Mesothelial cell of epicardium (in vitro differentiated cells): ENCODE measurements at regions not wholly inside any gene's neighbourhood (a gene's known extent, or its start where the extent isn't known, plus 50 kb on each side); places are given as distances from the start of the nearest gene placed in this dataset.
"Not testable (repeated sequence)": the region's sequence is repeated elsewhere in the genome, so short reads cannot be mapped to it uniquely, and the experiment has no call there.

Experiments used
- DNase-seq, 2 experiments: peaks; one replicate each; pipeline ENCODE4 v3.0.0; 2021; ENCODE audit warnings: low spot score in 2 of 2; ENCODE audit not compliant: unreplicated experiment in 2 of 2
- H3K27ac Mint-ChIP-seq: 2 replicates; pipeline ENCODE4 v1.8.0; 2021; ENCODE audit warnings: mixed read lengths
- H3K27me3 Mint-ChIP-seq: 2 replicates; pipeline ENCODE4 v1.8.0; 2021; ENCODE audit warnings: low read depth, mixed read lengths
- H3K36me3 Mint-ChIP-seq: 2 replicates; pipeline ENCODE4 v1.8.0; 2021; ENCODE audit warnings: mixed read lengths
- H3K4me1 Mint-ChIP-seq: 2 replicates; pipeline ENCODE4 v1.8.0; 2021; ENCODE audit warnings: mixed read lengths
- H3K4me3 Mint-ChIP-seq: 2 replicates; pipeline ENCODE4 v1.8.0; 2021; ENCODE audit warnings: mild to moderate bottlenecking, moderate library complexity, mixed read lengths
- H3K9me3 Mint-ChIP-seq: 2 replicates; pipeline ENCODE4 v1.8.0; 2021; ENCODE audit warnings: mixed read lengths
- TF ChIP-seq, protein P1 (sequence below): fragments of 200-600 bp; sonication (generic); IDR thresholded peaks from one replicate; pipeline ENCODE4 v1.5.0; 2021; ENCODE audit warnings: antibody characterized with exemption; ENCODE audit not compliant: unreplicated experiment

GRCh38 chr4:24210332-24210902 lies 320.6 kb upstream of the PPARGC1A start:
- no peak for DNase-seq
- TF ChIP-seq, protein P1, sequence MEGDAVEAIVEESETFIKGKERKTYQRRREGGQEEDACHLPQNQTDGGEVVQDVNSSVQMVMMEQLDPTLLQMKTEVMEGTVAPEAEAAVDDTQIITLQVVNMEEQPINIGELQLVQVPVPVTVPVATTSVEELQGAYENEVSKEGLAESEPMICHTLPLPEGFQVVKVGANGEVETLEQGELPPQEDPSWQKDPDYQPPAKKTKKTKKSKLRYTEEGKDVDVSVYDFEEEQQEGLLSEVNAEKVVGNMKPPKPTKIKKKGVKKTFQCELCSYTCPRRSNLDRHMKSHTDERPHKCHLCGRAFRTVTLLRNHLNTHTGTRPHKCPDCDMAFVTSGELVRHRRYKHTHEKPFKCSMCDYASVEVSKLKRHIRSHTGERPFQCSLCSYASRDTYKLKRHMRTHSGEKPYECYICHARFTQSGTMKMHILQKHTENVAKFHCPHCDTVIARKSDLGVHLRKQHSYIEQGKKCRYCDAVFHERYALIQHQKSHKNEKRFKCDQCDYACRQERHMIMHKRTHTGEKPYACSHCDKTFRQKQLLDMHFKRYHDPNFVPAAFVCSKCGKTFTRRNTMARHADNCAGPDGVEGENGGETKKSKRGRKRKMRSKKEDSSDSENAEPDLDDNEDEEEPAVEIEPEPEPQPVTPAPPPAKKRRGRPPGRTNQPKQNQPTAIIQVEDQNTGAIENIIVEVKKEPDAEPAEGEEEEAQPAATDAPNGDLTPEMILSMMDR, result no peak
- Mint-ChIP-seq H3K27me3 (peaks cover 3% of the 10 kb centered on the region), H3K4me3 (no peak overlapping the region), H3K27ac (no peak overlapping the region), H3K36me3 (no peaks in the 10 kb centered on the region), H3K9me3 (no peaks in the 10 kb centered on the region), H3K4me1 (peaks cover 2% of the 10 kb centered on the region)

GRCh38 chr4:24209906-24210305 lies 320.1 kb upstream of the PPARGC1A start:
- Mint-ChIP-seq H3K4me1 (peaks cover 2% of the 10 kb centered on the region), H3K4me3 (no peak overlapping the region), H3K36me3 (no peaks in the 10 kb centered on the region), H3K9me3 (no peaks in the 10 kb centered on the region), H3K27me3 (peaks cover 3% of the 10 kb centered on the region), H3K27ac (no peak overlapping the region)
- DNase-seq, result no peak
- TF ChIP-seq, protein P1, result no peak

- H3K27ac Mint-ChIP-seq, result no peak overlapping the region
- TF ChIP-seq, protein P1, result no peak
- H3K9me3 Mint-ChIP-seq, result no peaks in the 10 kb centered on the region
- no peak overlapping the region for H3K4me3 Mint-ChIP-seq
- no peaks in the 10 kb centered on the region for H3K36me3 Mint-ChIP-seq
- peaks cover 2% of the 10 kb centered on the region for H3K4me1 Mint-ChIP-seq
- no peak for DNase-seq
- H3K27me3 Mint-ChIP-seq, result peaks cover 3% of the 10 kb centered on the region
These were observed 319.3 kb upstream of the PPARGC1A start for GRCh38 chr4:24209131-24209530.

- Mint-ChIP-seq H3K4me3 (no peak overlapping the region), H3K27me3 (peaks cover 3% of the 10 kb centered on the region), H3K9me3 (no peaks in the 10 kb centered on the region), H3K27ac (no peak overlapping the region), H3K36me3 (no peaks in the 10 kb centered on the region), H3K4me1 (peaks cover under 1% of the 10 kb centered on the region)
- TF ChIP-seq, protein P1, result no peak
- DNase-seq, result no peak
These were observed 318.8 kb upstream of the PPARGC1A start for GRCh38 chr4:24208691-24209090.

DNA sequence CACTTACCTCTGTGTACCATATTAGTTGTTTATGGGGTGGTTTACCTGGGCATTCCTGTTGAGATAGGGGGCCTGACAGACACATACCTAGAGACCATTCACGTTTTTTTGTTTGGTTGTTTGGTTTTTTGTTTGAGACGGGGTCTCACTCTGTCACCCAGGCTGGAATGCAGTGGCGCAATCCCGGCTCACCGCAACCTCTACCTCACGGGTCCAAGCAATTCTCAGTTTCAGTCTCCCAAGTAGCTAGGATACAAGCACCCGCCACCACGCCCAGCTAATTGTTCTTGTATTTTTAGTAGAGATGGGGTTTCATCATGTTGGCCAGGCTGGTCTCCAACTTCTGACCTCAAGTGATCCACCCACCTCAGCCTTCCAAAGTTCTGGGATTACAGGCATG lies 314.9 kb upstream of the PPARGC1A start:
- H3K9me3 Mint-ChIP-seq, H3K4me3 Mint-ChIP-seq, H3K4me1 Mint-ChIP-seq, H3K27ac Mint-ChIP-seq, DNase-seq, H3K36me3 Mint-ChIP-seq, H3K27me3 Mint-ChIP-seq: not testable (repeated sequence)

GRCh38 chr4:24203926-24204325 lies 314.1 kb upstream of the PPARGC1A start:
- DNase-seq, result no peak
- peaks cover 4% of the 10 kb centered on the region for H3K27me3 Mint-ChIP-seq
- H3K36me3 Mint-ChIP-seq, result no peaks in the 10 kb centered on the region
- no peaks in the 10 kb centered on the region for H3K9me3 Mint-ChIP-seq
- no peak overlapping the region for H3K27ac Mint-ChIP-seq
- TF ChIP-seq, protein P1, result no peak
- no peak overlapping the region for H3K4me3 Mint-ChIP-seq
- H3K4me1 Mint-ChIP-seq, result no peaks in the 10 kb centered on the region
